ENCODE measurements at regions not wholly inside any gene's neighbourhood (a gene's known extent, or its start where the extent isn't known, plus 50 kb on each side); places are given as distances from the start of the nearest gene placed in this dataset.

DNA sequence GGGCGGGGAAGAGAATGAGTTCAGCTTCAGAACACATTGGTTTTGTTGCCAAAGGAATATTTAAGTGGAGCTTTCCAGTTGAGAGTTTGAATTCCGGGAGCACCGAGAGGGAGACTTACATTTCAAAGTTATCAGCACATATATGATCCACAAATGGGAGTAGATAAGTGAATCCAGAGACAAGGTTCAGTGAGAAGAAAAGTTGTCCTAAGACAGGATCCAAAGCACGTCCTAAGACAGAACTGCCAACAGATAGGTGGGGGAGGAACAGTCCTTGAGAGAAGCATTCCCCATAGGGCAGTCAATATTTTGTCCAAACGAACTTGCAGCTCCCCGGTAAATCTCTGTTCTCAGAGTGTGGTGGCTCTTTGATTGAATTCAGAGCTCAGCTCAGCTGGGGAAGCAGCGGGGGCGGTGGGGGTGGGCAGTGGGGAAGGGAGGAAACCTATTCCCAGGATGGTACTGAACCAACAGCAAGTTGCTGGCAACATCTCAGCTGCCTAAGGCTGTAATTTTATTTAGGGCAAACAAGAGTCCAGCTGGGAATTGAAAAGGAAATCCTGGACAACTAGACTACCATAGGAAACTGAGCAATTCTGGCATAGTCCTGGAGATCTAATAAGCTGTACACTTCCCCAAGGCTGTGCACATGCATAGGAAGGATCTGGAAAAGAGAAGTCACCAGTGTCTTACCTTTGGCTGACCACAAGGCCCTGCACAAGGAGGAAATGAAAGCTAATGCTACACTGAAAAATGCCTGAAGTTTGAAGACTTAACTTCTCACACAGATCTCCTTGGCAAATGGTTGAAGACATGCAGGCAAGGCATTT lies 94.2 kb upstream of the CXCL12 start (continued):
- TF ChIP-seq, protein P1, sequence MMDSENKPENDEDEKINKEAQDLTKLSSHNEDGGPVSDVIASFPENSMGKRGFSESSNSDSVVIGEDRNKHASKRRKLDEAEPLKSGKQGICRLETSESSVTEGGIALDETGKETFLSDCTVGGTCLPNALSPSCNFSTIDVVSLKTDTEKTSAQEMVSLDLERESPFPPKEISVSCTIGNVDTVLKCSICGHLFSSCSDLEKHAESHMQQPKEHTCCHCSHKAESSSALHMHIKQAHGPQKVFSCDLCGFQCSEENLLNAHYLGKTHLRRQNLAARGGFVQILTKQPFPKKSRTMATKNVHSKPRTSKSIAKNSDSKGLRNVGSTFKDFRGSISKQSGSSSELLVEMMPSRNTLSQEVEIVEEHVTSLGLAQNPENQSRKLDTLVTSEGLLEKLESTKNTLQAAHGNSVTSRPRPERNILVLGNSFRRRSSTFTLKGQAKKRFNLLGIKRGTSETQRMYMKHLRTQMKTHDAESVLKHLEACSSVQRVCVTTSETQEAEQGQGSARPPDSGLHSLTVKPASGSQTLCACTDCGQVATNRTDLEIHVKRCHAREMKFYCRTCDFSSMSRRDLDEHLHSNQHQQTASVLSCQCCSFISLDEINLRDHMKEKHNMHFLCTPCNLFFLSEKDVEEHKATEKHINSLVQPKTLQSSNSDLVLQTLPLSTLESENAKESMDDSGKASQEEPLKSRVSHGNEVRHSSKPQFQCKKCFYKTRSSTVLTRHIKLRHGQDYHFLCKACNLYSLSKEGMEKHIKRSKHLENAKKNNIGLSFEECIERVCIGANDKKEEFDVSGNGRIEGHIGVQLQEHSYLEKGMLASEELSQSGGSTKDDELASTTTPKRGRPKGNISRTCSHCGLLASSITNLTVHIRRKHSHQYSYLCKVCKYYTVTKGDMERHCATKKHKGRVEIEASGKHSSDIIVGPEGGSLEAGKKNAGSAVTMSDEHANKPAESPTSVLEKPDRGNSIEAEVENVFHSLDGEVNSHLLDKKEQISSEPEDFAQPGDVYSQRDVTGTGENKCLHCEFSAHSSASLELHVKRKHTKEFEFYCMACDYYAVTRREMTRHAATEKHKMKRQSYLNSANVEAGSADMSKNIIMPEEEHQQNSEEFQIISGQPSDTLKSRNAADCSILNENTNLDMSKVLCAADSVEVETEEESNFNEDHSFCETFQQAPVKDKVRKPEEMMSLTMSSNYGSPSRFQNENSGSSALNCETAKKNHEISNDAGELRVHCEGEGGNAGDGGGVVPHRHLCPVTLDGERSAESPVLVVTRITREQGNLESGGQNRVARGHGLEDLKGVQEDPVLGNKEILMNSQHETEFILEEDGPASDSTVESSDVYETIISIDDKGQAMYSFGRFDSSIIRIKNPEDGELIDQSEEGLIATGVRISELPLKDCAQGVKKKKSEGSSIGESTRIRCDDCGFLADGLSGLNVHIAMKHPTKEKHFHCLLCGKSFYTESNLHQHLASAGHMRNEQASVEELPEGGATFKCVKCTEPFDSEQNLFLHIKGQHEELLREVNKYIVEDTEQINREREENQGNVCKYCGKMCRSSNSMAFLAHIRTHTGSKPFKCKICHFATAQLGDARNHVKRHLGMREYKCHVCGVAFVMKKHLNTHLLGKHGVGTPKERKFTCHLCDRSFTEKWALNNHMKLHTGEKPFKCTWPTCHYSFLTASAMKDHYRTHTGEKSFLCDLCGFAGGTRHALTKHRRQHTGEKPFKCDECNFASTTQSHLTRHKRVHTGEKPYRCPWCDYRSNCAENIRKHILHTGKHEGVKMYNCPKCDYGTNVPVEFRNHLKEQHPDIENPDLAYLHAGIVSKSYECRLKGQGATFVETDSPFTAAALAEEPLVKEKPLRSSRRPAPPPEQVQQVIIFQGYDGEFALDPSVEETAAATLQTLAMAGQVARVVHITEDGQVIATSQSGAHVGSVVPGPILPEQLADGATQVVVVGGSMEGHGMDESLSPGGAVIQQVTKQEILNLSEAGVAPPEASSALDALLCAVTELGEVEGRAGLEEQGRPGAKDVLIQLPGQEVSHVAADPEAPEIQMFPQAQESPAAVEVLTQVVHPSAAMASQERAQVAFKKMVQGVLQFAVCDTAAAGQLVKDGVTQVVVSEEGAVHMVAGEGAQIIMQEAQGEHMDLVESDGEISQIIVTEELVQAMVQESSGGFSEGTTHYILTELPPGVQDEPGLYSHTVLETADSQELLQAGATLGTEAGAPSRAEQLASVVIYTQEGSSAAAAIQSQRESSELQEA (IDR thresholded peaks at IDR 0.05; ENCODE audit: low read depth) = no peak
- TF ChIP-seq GTF2A2 (tag; IDR thresholded peaks at IDR 0.05) = no peak
- TF ChIP-seq MAZ (CRISPR knock-in tag; conservative IDR thresholded peaks at IDR 0.05 in 1 of 2, IDR thresholded peaks at IDR 0.05 in 1 of 2) = no peak
- no peak for TF ChIP-seq TBL1XR1 (IDR thresholded peaks at IDR 0.05; ENCODE audit: low read length in 2 of 2)

Measured in K562 (cell line).